GM23338 (cell line): ENCODE measurements at regions not wholly inside any gene's neighbourhood (a gene's known extent, or its start where the extent isn't known, plus 50 kb on each side); places are given as distances from the start of the nearest gene placed in this dataset.

Experiments used
- ATAC-seq: fragments of 200-7000 bp; cut with Tn5 transposase; 3 replicates; pipeline ENCODE4 v1.9.1; 2020
- DNase-seq: peaks from one replicate; pipeline ENCODE4 v3.0.0-alpha.2; 2015; ENCODE audit warnings: low spot score
- H2AFZ ChIP-seq: fragments of 200-600 bp; sonication (generic); 2 replicates; pipeline ENCODE4 v1.8.0; 2016; ENCODE audit warnings: antibody characterized with exemption, mild to moderate bottlenecking, moderate library complexity
- H3F3A ChIP-seq: fragments of 200-600 bp; sonication (generic); replicated peaks from 2 replicates; pipeline ENCODE4 v1.8.0; 2017; ENCODE audit warnings: antibody characterized with exemption, mixed run types, low read depth
- H3K27ac ChIP-seq: fragments of 200-600 bp; sonication (generic); 2 replicates; pipeline ENCODE4 v1.6.1; 2016; ENCODE audit warnings: low read depth
- H3K27me3 ChIP-seq: fragments of 200-600 bp; sonication (generic); 2 replicates; pipeline ENCODE4 v1.8.0; 2016; ENCODE audit warnings: mild to moderate bottlenecking, mixed run types, moderate library complexity; ENCODE audit not compliant: insufficient read depth
- H3K36me3 ChIP-seq: fragments of 200-600 bp; sonication (generic); 2 replicates; pipeline ENCODE4 v1.8.0; 2016; ENCODE audit warnings: mild to moderate bottlenecking; ENCODE audit not compliant: insufficient read depth
- H3K4me1 ChIP-seq: fragments of 200-600 bp; sonication (generic); 2 replicates; pipeline ENCODE4 v1.8.0; 2016; ENCODE audit warnings: mild to moderate bottlenecking, moderate library complexity; ENCODE audit not compliant: insufficient read depth
- H3K4me2 ChIP-seq: fragments of 200-600 bp; sonication (generic); 2 replicates; pipeline ENCODE4 v1.7.1; 2017; ENCODE audit warnings: mixed run types
- H3K4me3 ChIP-seq: fragments of 200-600 bp; sonication (generic); 2 replicates; pipeline ENCODE4 v1.6.1; 2016; ENCODE audit warnings: mixed run types
- H3K79me2 ChIP-seq: fragments of 200-600 bp; sonication (generic); replicated peaks from 2 replicates; pipeline ENCODE4 v1.8.0; 2017; ENCODE audit warnings: mild to moderate bottlenecking; ENCODE audit not compliant: insufficient read depth
- H3K9me2 ChIP-seq: fragments of 200-600 bp; sonication (generic); 2 replicates; pipeline ENCODE4 v1.8.0; 2017; ENCODE audit not compliant: insufficient read depth
- H4K20me1 ChIP-seq: fragments of 200-600 bp; sonication (generic); replicated peaks from 2 replicates; pipeline ENCODE4 v1.8.0; 2017; ENCODE audit warnings: mild to moderate bottlenecking; ENCODE audit not compliant: insufficient read depth
- H3K27ac Mint-ChIP-seq: 2 replicates; pipeline ENCODE4 v1.8.0; 2020; ENCODE audit warnings: inconsistent platforms, mild to moderate bottlenecking, moderate library complexity, mixed read lengths
- H3K27me3 Mint-ChIP-seq: 3 replicates; pipeline ENCODE4 v1.8.0; 2022; ENCODE audit warnings: low read depth, mild to moderate bottlenecking, moderate library complexity, mixed read lengths, inconsistent platforms; ENCODE audit not compliant: insufficient read depth, poor library complexity
- H3K36me3 Mint-ChIP-seq: 3 replicates; pipeline ENCODE4 v1.8.0; 2021; ENCODE audit warnings: low read depth, mild to moderate bottlenecking, inconsistent platforms, moderate library complexity, mixed read lengths
- H3K4me1 Mint-ChIP-seq: 3 replicates; pipeline ENCODE4 v1.8.0; 2020; ENCODE audit warnings: mild to moderate bottlenecking, inconsistent platforms, mixed read lengths
- H3K4me3 Mint-ChIP-seq: 3 replicates; pipeline ENCODE4 v1.8.0; 2021; ENCODE audit warnings: moderate library complexity, mild to moderate bottlenecking, inconsistent platforms, mixed read lengths
- H3K9me3 Mint-ChIP-seq: 3 replicates; pipeline ENCODE4 v1.8.0; 2020; ENCODE audit warnings: moderate library complexity, mild to moderate bottlenecking, inconsistent platforms, mixed read lengths
- EZH2phosphoT487 ChIP-seq: fragments of 200-600 bp; sonication (generic); IDR thresholded peaks from one replicate; pipeline ENCODE4 v1.8.1; 2018; ENCODE audit warnings: antibody characterized with exemption; ENCODE audit not compliant: unreplicated experiment
- NANOG ChIP-seq: IDR thresholded peaks from 2 replicates; pipeline ENCODE4 v1.6.1; 2016; ENCODE audit warnings: antibody characterized with exemption, borderline replicate concordance
- REST ChIP-seq: IDR thresholded peaks from one replicate; pipeline ENCODE4 v1.6.1; 2018; ENCODE audit warnings: antibody characterized with exemption; ENCODE audit not compliant: unreplicated experiment
- STAT1 ChIP-seq: IDR thresholded peaks from one replicate; pipeline ENCODE4 v1.6.1; 2016; ENCODE audit warnings: antibody characterized with exemption; ENCODE audit not compliant: unreplicated experiment
- ZNF114 ChIP-seq: fragments of 250-450 bp; sonication (Bioruptor Pico); IDR thresholded peaks from 2 replicates; pipeline ENCODE4 v1.5.0; 2020; ENCODE audit warnings: mild to moderate bottlenecking, moderate library complexity
- ZNF331 ChIP-seq: fragments of 250-450 bp; sonication (Bioruptor Pico); IDR thresholded peaks from 2 replicates; pipeline ENCODE4 v1.5.0; 2020; ENCODE audit warnings: low read depth, mild to moderate bottlenecking, moderate library complexity
- ZNF462 ChIP-seq: fragments of 250-450 bp; sonication (Bioruptor Pico); IDR thresholded peaks from 2 replicates; pipeline ENCODE4 v1.5.0; 2020; ENCODE audit warnings: mild to moderate bottlenecking, moderate library complexity

- TF ChIP-seq ZNF462 (no peak), ZNF331 (CRISPR knock-in tag) (no peak), ZNF114 (CRISPR knock-in tag) (no peak), NANOG (no peak)
These were observed 653.2 kb downstream of the HS3ST4 start (continued) for GRCh38 chr16:26344976-26345375.

- Mint-ChIP-seq H3K27ac (no peak overlapping the region), H3K4me1 (no peaks in the 10 kb centered on the region), H3K9me3 (peaks cover 88% of the 10 kb centered on the region), H3K27me3 (peaks cover 2% of the 10 kb centered on the region), H3K36me3 (peaks cover 9% of the 10 kb centered on the region), H3K4me3 (no peak overlapping the region)
- no peaks in the 10 kb centered on the region for H3K36me3 ChIP-seq
- no peak overlapping the region for H3K27ac ChIP-seq
- H3K27me3 ChIP-seq: no peaks in the 10 kb centered on the region
- H3K4me1 ChIP-seq: no peaks in the 10 kb centered on the region
- H4K20me1 ChIP-seq: no peaks in the 10 kb centered on the region
- H3K79me2 ChIP-seq: no peaks in the 10 kb centered on the region
- TF ChIP-seq STAT1 (no peak), ZNF462 (no peak), REST (no peak), EZH2phosphoT487 (no peak)
- H2AFZ ChIP-seq: no peak overlapping the region
- no peak for DNase-seq
- H3K4me2 ChIP-seq: no peak overlapping the region
- no peak overlapping the region for H3K4me3 ChIP-seq
- ATAC-seq: no peak
- no peaks in the 10 kb centered on the region for H3F3A ChIP-seq
- H3K9me2 ChIP-seq: no peaks in the 10 kb centered on the region
These were observed 654.2 kb downstream of the HS3ST4 start for GRCh38 chr16:26345966-26346365.
